Heart right ventricle (tissue), 16 donors: ENCODE measurements at regions not wholly inside any gene's neighbourhood (a gene's known extent, or its start where the extent isn't known, plus 50 kb on each side); places are given as distances from the start of the nearest gene placed in this dataset.

Experiments
- ATAC-seq, 8 donors: fragments of 200-7000 bp; cut with Tn5 transposase; one replicate each; pipeline ENCODE4 v1.9.1; 2020; ENCODE audit warnings: mild to moderate bottlenecking in 8 of 8, moderate library complexity in 8 of 8, moderate number of reproducible peaks in 1 of 8
- DNase-seq, 2 donors: peaks; one replicate each; pipeline ENCODE4 v3.0.0-alpha.2; 2020
- H3K27ac ChIP-seq, 10 donors: fragments of 200-600 bp; sonication (generic) in 2 of 10; one replicate each; pipeline versions ENCODE4 v1.5.0 to v1.8.0; 2020 to 2022; ENCODE audit warnings: mild to moderate bottlenecking in 3 of 10
- H3K27me3 ChIP-seq, 7 donors: fragments of 200-600 bp; one replicate each; pipeline ENCODE4 v1.8.0; 2021 to 2022; ENCODE audit warnings: mild to moderate bottlenecking in 2 of 7
- H3K36me3 ChIP-seq, 9 donors: fragments of 200-600 bp; sonication (generic) in 1 of 9; one replicate each; pipeline versions ENCODE4 v1.5.0 to v1.8.0; 2020 to 2022; ENCODE audit warnings: mild to moderate bottlenecking in 2 of 9
- H3K4me1 ChIP-seq, 9 donors: fragments of 200-600 bp; sonication (generic) in 1 of 9; one replicate each; pipeline versions ENCODE4 v1.5.0 to v1.8.0; 2020 to 2022; ENCODE audit warnings: mild to moderate bottlenecking in 4 of 9
- H3K4me3 ChIP-seq, 10 donors: fragments of 200-600 bp; sonication (generic) in 2 of 10; one replicate each; pipeline versions ENCODE4 v1.5.0 to v1.8.0; 2020 to 2022; ENCODE audit warnings: mild to moderate bottlenecking in 7 of 10, moderate library complexity in 2 of 10
- H3K9me3 ChIP-seq, 11 donors: fragments of 200-600 bp in 10 of 11; sonication (generic) in 2 of 11; one replicate each; pipeline versions ENCODE4 v1.5.0 to v1.8.0; 2013 to 2022; ENCODE audit warnings: mild to moderate bottlenecking in 2 of 11, control low read depth in 1 of 11, moderate library complexity in 1 of 11
- CTCF ChIP-seq, 9 donors: fragments of 200-600 bp; sonication (generic) in 2 of 9; IDR thresholded peaks; one replicate each; pipeline versions ENCODE4 v1.5.0 to v1.8.0; 2021 to 2022; ENCODE audit warnings: antibody characterized with exemption in 9 of 9, mild to moderate bottlenecking in 5 of 9, moderate library complexity in 1 of 9
- WGBS, 2 donors: extraction: QIAGEN DNeasy Blood & Tissue Kit; methylation state at CpG; one replicate each; pipeline ENCODE4 v1.1.7; 2013; ENCODE audit warnings: inconsistent platforms in 1 of 2; 5-methylcytosine and 5-hydroxymethylcytosine counted together
- intact Hi-C, 10 donors: fragments of 100-400 bp; cut with DNase I; formaldehyde crosslinking; loops; one replicate each; pipeline versions ENCODE4 v1.11.1 to v1.14.2; 2022
- donor health status: Arrhythmogenic right ventricular cardiomyopathy.
- donor health status: ischemic (EF 13 %, LVEDD 7.1; RV severe dilation, severe dysfunction).
- donor health status: healthy with polysubstance abuse.
- donor health status: DM: no; HTN: yes; CAD: no.
- donor health status: DM: no; HTN: no; CAD: no.
- donor health status: ischemic (EF 25% LVEDD 6.9; RV normal size, moderate dysfunction).
- donor health status: ischemic (EF 25% LVEDD 5.7; RV mildly dilated, moderate dysfunction).
- donor health status: healthy.
- donor health status: DM: yes; HTN: yes; CAD: no.
- donor health status: Ischemic cardiomyopathy.
- donor health status: ischemic (EF 35%, LVEDD 5.7; RV mildly dilated, moderate dysfunction).
- donor health status: nonischemic (EF 11% LVEDD 7.7; RV severe dilation, severe dysfunction).
- donor health status: DM: yes; HTN: yes; CAD: no.
- donor health status: PGD.
- donor health status: ischemic (EF 29% LVEDD 5.4; RV normal size, mild dysfunction).
- donor health status: nonischemic (EF 23%, LVEDD 6.1; RV moderate dilation, normal function).

DNA sequence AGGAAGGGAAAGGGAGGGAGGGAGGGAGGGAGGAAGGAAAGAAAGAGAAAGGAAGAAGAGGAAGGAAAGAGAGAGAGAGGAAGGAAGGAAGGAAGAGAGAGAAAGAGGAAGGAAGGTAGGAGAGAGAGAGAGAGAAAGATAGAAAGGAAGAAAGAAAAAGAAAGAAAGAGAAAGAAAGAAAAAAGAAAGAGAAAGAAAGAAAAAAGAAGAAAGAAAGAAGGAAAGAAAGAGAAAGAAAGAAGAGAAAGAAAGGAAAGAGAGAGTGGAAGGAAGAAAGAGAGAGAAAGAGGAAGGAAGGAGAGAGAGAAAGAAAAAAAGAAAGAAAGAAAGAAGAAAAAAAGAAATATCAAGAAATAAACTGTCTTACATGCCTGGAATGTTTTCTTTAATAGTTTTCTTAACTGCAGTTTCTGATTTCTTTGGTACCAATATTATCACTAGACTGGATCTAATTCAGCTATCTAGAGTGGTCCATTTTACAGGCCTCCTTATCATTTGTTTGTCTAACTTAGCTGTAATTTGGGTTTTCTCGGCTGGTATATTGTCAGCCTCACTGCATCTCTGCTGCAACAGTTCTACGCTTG is 59.6 kb upstream of the MBOAT2 start:
- no peaks in the 10 kb centered on the region for H3K36me3 ChIP-seq
- WGBS, 2 donors = 75 to 79% methylated on average over 2 of the region's 2 CpGs
- intact Hi-C loops = no loop called here
- no peaks in the 10 kb centered on the region for H3K27me3 ChIP-seq
- no peak overlapping the region for H3K27ac ChIP-seq
- ATAC-seq = no peak
- no peak for DNase-seq
- H3K4me3 ChIP-seq = no peak overlapping the region
- peaks cover 0 to 6% (median 0%) of the 10 kb centered on the region in 9 donors for H3K4me1 ChIP-seq
- no peak for TF ChIP-seq CTCF (IDR thresholded peaks at IDR 0.05)
- H3K9me3 ChIP-seq = peaks cover 0 to 43% (median 27%) of the 10 kb centered on the region in 11 donors

- intact Hi-C loops = no loop called here
- no peak for ATAC-seq
- Histone ChIP-seq H3K27me3 (no peaks in the 10 kb centered on the region), H3K9me3 (peaks cover 0 to 23% (median 13%) of the 10 kb centered on the region in 11 donors), H3K27ac (no peak overlapping the region), H3K36me3 (no peaks in the 10 kb centered on the region), H3K4me1 (peaks cover 0 to 6% (median 0%) of the 10 kb centered on the region in 9 donors), H3K4me3 (no peak overlapping the region)
- 82 to 89% methylated on average over 4 of the region's 4 CpGs for WGBS, 2 donors
- no peak for DNase-seq
- no peak for TF ChIP-seq CTCF (IDR thresholded peaks at IDR 0.05)
These were observed 57.3 kb upstream of the MBOAT2 start for GRCh38 chr2:9060819-9061218.

- Histone ChIP-seq H3K9me3 (no peaks in the 10 kb centered on the region), H3K27me3 (no peaks in the 10 kb centered on the region), H3K27ac (no peak overlapping the region), H3K4me3 (no peak overlapping the region), H3K4me1 (peaks cover 0 to 6% (median 0%) of the 10 kb centered on the region in 9 donors), H3K36me3 (no peaks in the 10 kb centered on the region)
- no peak for DNase-seq
- ATAC-seq = no peak
- 73% methylated on average over 9 of the region's 9 CpGs for WGBS, 2 donors
- intact Hi-C loops = no loop called here
- no peak for TF ChIP-seq CTCF (IDR thresholded peaks at IDR 0.05)
These were observed 54.7 kb upstream of the MBOAT2 start for GRCh38 chr2:9057939-9058761.

- H3K36me3 ChIP-seq = no peaks in the 10 kb centered on the region
- WGBS, 2 donors = 61 to 75% methylated on average over 4 of the region's 4 CpGs
- no peak for TF ChIP-seq CTCF (IDR thresholded peaks at IDR 0.05)
- ATAC-seq (no peak), DNase-seq (no peak)
- no peaks in the 10 kb centered on the region for H3K9me3 ChIP-seq
- intact Hi-C loops = no loop called here
- no peak overlapping the region for H3K4me3 ChIP-seq
- no peaks in the 10 kb centered on the region for H3K27me3 ChIP-seq
- H3K27ac ChIP-seq = no peak overlapping the region
- H3K4me1 ChIP-seq = peaks cover 0 to 8% (median 0%) of the 10 kb centered on the region in 9 donors
These were observed 52.0 kb upstream of the MBOAT2 start for GRCh38 chr2:9055471-9055870.
